ENCODE measurements at regions not wholly inside any gene's neighbourhood (a gene's known extent, or its start where the extent isn't known, plus 50 kb on each side); places are given as distances from the start of the nearest gene placed in this dataset.
A peak's percentile ranks its signal among the peaks of the same experiment; 100 is the strongest.

DNA sequence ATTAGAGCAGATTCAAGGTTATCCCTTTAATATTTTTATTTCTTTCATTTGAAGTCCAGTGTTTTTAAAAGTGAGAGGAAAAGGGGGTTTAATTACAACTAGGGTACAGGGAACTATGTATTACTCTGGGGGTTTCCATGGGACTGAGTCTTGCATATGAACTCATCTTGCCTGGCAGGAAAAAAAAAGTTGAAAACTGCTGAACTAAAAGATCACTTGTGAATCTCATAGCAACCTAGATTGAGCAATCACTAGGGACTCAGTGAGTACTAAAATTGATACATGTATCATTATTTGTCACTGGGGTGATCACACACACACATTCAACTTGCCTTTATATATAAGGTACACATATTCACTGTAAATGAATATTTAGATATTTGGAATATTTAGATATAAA lies 180.7 kb upstream of the SFRP2 start:
- H3K27me3 ChIP-seq (ENCODE audit: insufficient read depth, low read depth), result no peaks in the 10 kb centered on the region
- no peak overlapping the region for H3K4me3 ChIP-seq (IDR thresholded peaks at IDR 0.05; ENCODE audit: insufficient read depth, low read depth, low read length)
- H3K4me2 ChIP-seq, result no peak overlapping the region
- TF ChIP-seq, protein P1, sequence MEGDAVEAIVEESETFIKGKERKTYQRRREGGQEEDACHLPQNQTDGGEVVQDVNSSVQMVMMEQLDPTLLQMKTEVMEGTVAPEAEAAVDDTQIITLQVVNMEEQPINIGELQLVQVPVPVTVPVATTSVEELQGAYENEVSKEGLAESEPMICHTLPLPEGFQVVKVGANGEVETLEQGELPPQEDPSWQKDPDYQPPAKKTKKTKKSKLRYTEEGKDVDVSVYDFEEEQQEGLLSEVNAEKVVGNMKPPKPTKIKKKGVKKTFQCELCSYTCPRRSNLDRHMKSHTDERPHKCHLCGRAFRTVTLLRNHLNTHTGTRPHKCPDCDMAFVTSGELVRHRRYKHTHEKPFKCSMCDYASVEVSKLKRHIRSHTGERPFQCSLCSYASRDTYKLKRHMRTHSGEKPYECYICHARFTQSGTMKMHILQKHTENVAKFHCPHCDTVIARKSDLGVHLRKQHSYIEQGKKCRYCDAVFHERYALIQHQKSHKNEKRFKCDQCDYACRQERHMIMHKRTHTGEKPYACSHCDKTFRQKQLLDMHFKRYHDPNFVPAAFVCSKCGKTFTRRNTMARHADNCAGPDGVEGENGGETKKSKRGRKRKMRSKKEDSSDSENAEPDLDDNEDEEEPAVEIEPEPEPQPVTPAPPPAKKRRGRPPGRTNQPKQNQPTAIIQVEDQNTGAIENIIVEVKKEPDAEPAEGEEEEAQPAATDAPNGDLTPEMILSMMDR (conservative IDR thresholded peaks at IDR 0.05; ENCODE audit: low read depth, low read length), result no peak
- no peak overlapping the region for H2AFZ ChIP-seq (ENCODE audit: low read depth)
- H3K9ac ChIP-seq, result no peak overlapping the region
- H3K36me3 ChIP-seq (ENCODE audit: insufficient read depth), result no peaks in the 10 kb centered on the region
- no peaks in the 10 kb centered on the region for H3K4me1 ChIP-seq (ENCODE audit: low read depth, poor library complexity, severe bottlenecking)
- H3K27ac ChIP-seq, result no peak overlapping the region
- no peaks in the 10 kb centered on the region for H4K20me1 ChIP-seq (ENCODE audit: insufficient read depth)
- H3K79me2 ChIP-seq (ENCODE audit: insufficient read depth, low read depth), result no peaks in the 10 kb centered on the region

DNA sequence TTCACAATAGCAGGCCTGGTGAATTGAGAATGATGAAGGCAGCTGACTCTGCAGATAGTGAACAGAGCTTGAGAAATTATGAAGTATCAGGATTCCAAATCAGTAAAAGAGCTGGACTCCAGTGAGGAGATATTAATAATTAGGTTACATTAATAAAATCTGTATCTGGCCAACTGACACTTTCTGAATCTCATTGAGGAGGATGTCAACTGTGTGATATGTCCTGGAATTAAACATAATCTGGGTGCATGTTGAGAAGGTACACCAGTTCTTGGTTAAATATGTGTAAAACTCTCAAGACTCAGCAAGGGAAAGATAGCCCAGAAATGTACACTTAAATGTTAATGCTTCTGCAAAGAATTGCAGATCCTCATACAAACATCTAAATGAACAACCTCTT lies 177.8 kb upstream of the SFRP2 start:
- Histone ChIP-seq H2AFZ (ENCODE audit: low read depth) (no peak overlapping the region), H3K4me2 (no peak overlapping the region), H3K36me3 (ENCODE audit: insufficient read depth) (no peaks in the 10 kb centered on the region), H3K79me2 (ENCODE audit: insufficient read depth, low read depth) (no peaks in the 10 kb centered on the region), H3K4me1 (ENCODE audit: low read depth, poor library complexity, severe bottlenecking) (peaks cover 16% of the 10 kb centered on the region), H3K27ac (no peak overlapping the region), H4K20me1 (ENCODE audit: insufficient read depth) (no peaks in the 10 kb centered on the region), H3K27me3 (ENCODE audit: insufficient read depth, low read depth) (no peaks in the 10 kb centered on the region), H3K9ac (no peak overlapping the region), H3K4me3 (IDR thresholded peaks at IDR 0.05; ENCODE audit: insufficient read depth, low read depth, low read length) (no peak overlapping the region)
- TF ChIP-seq, protein P1 (conservative IDR thresholded peaks at IDR 0.05; ENCODE audit: low read depth, low read length), result no peak

DNA sequence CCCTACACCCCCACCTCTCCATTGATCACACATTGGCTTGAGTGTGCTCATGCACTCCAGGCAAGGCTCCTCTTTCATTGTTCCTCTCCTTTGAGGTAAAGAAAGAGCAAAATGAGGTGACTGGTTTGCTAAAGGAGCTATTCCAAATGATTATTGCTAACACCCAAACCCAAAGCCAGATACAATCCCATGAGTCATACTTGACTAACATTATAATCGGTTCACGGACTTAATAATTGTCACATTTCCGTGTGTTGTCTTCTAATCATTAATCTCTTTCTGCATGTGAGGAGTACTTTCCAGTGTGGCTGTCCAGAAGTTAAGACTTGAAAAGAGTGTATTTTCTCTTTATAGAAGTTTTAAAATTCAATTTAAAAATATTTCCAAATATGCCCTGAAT lies 174.3 kb upstream of the SFRP2 start:
- H2AFZ ChIP-seq (ENCODE audit: low read depth), result no peak overlapping the region
- H3K27me3 ChIP-seq (ENCODE audit: insufficient read depth, low read depth), result no peaks in the 10 kb centered on the region
- no peak overlapping the region for H3K27ac ChIP-seq
- H3K4me2 ChIP-seq, result no peak overlapping the region
- TF ChIP-seq, protein P1 (conservative IDR thresholded peaks at IDR 0.05; ENCODE audit: low read depth, low read length), result no peak
- H3K9ac ChIP-seq, result no peak overlapping the region
- H3K4me1 ChIP-seq (ENCODE audit: low read depth, poor library complexity, severe bottlenecking), result peaks cover 17% of the 10 kb centered on the region
- no peak overlapping the region for H3K4me3 ChIP-seq (IDR thresholded peaks at IDR 0.05; ENCODE audit: insufficient read depth, low read depth, low read length)
- no peaks in the 10 kb centered on the region for H4K20me1 ChIP-seq (ENCODE audit: insufficient read depth)
- no peaks in the 10 kb centered on the region for H3K79me2 ChIP-seq (ENCODE audit: insufficient read depth, low read depth)
- no peaks in the 10 kb centered on the region for H3K36me3 ChIP-seq (ENCODE audit: insufficient read depth)

DNA sequence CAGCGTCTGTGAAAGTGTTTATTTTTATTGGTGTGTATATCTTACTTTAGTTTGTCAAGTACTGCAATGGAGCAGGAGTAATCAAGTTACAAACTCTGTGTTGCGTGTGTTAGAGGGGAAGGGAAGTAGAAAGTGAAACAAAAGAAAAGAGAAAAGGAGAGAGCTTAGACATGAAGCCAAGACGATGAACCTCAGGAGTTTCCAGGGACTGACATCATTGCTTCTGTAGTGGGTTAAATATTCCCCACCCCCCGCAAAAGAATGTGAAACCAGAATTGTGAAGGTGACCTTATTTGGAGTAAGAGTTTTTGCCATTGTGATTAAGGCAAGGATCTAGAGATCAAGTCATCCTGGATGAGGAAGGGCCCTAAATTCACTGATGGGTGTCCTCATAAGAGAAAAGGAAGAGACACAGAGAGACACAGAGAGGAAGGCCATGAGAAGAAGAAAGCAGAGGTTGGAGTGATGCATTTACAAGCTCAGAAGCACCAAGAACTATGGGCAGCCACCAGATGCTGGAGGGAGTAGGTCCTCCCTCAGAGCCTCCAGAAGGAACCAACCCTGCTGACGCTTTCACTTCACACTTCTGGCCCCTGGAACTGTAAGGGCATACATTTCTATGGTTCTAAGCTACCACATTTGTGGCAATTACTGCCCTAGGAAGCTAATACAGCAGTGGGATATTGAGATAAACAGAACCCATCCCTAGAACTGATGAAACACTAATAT lies 173.6 kb upstream of the SFRP2 start:
- Histone ChIP-seq H3K27me3 (ENCODE audit: insufficient read depth, low read depth) (no peaks in the 10 kb centered on the region), H4K20me1 (ENCODE audit: insufficient read depth) (no peaks in the 10 kb centered on the region), H3K36me3 (ENCODE audit: insufficient read depth) (no peaks in the 10 kb centered on the region), H2AFZ (ENCODE audit: low read depth) (no peak overlapping the region), H3K9ac (no peak overlapping the region), H3K79me2 (ENCODE audit: insufficient read depth, low read depth) (no peaks in the 10 kb centered on the region), H3K4me2 (peak overlapping the region; percentile 21; the same call in 1 of the 2 replicates), H3K27ac (no peak overlapping the region), H3K4me3 (IDR thresholded peaks at IDR 0.05; ENCODE audit: insufficient read depth, low read depth, low read length) (no peak overlapping the region), H3K4me1 (ENCODE audit: low read depth, poor library complexity, severe bottlenecking) (peaks cover 17% of the 10 kb centered on the region)
- TF ChIP-seq, protein P1 (conservative IDR thresholded peaks at IDR 0.05; ENCODE audit: low read depth, low read length), result no peak
